Lower lobe of right lung (tissue), 2 donors: ENCODE measurements at regions not wholly inside any gene's neighbourhood (a gene's known extent, or its start where the extent isn't known, plus 50 kb on each side); places are given as distances from the start of the nearest gene placed in this dataset.
"Not testable (repeated sequence)": the region's sequence is repeated elsewhere in the genome, so short reads cannot be mapped to it uniquely, and the experiment has no call there.

ENCODE experiments used
- ATAC-seq, 2 donors: fragments of 200-7000 bp; cut with Tn5 transposase; one replicate each; pipeline ENCODE4 v1.9.1; 2020 to 2022; ENCODE audit warnings: mild to moderate bottlenecking in 2 of 2, moderate library complexity in 2 of 2
- DNase-seq: peaks from one replicate; pipeline ENCODE4 v3.0.0-alpha.2; 2020
- H3K27ac ChIP-seq: fragments of 200-600 bp; one replicate; pipeline ENCODE4 v1.8.0; 2022
- H3K27me3 ChIP-seq: fragments of 200-600 bp; one replicate; pipeline ENCODE4 v1.8.0; 2022; ENCODE audit warnings: low read depth
- H3K36me3 ChIP-seq: fragments of 200-600 bp; one replicate; pipeline ENCODE4 v1.8.0; 2022; ENCODE audit warnings: mild to moderate bottlenecking
- H3K4me1 ChIP-seq: fragments of 200-600 bp; one replicate; pipeline ENCODE4 v1.8.0; 2022
- H3K4me3 ChIP-seq: fragments of 200-600 bp; one replicate; pipeline ENCODE4 v1.8.0; 2022; ENCODE audit warnings: mild to moderate bottlenecking
- H3K9me3 ChIP-seq: fragments of 200-600 bp; one replicate; pipeline ENCODE4 v1.8.0; 2022
- intact Hi-C: fragments of 100-400 bp; cut with DNase I; formaldehyde crosslinking; loops from one replicate; pipeline ENCODE4 v1.11.0; 2022
- TF ChIP-seq, protein P1 (sequence below): fragments of 200-600 bp; IDR thresholded peaks from one replicate; pipeline ENCODE4 v1.8.0; 2022; ENCODE audit warnings: antibody characterized with exemption, mild to moderate bottlenecking
- donor health status: DM: no; HTN: yes; CAD: no; lungs with severe emphysema.

DNA sequence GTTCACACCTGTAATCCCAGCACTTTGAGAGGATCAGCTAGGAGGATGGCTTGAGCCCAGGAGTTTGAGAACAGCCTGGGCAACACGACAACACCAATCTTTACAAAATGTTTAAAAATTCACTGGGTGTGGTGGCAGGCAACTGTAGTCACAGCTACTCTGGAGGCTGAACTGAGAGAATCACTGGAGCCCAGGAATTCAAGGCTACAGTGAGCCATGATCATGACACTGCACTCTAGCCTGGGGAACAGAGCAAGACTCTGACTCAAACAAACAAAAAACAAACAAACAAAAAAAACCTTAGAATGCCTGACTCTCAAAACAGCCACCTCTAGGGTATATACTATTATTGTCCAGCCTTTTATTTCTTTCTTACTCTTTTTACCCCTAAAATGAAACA, 56.5 kb upstream of the PAPSS2 start:
- Histone ChIP-seq H3K36me3 (no peaks in the 10 kb centered on the region), H3K4me3 (no peak overlapping the region), H3K27me3 (no peaks in the 10 kb centered on the region), H3K9me3 (no peaks in the 10 kb centered on the region), H3K4me1 (peaks cover 9% of the 10 kb centered on the region), H3K27ac (no peak overlapping the region)
- intact Hi-C loops = no loop called here
- no peak for DNase-seq
- no peak for ATAC-seq
- TF ChIP-seq, protein P1, sequence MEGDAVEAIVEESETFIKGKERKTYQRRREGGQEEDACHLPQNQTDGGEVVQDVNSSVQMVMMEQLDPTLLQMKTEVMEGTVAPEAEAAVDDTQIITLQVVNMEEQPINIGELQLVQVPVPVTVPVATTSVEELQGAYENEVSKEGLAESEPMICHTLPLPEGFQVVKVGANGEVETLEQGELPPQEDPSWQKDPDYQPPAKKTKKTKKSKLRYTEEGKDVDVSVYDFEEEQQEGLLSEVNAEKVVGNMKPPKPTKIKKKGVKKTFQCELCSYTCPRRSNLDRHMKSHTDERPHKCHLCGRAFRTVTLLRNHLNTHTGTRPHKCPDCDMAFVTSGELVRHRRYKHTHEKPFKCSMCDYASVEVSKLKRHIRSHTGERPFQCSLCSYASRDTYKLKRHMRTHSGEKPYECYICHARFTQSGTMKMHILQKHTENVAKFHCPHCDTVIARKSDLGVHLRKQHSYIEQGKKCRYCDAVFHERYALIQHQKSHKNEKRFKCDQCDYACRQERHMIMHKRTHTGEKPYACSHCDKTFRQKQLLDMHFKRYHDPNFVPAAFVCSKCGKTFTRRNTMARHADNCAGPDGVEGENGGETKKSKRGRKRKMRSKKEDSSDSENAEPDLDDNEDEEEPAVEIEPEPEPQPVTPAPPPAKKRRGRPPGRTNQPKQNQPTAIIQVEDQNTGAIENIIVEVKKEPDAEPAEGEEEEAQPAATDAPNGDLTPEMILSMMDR = no peak

DNA sequence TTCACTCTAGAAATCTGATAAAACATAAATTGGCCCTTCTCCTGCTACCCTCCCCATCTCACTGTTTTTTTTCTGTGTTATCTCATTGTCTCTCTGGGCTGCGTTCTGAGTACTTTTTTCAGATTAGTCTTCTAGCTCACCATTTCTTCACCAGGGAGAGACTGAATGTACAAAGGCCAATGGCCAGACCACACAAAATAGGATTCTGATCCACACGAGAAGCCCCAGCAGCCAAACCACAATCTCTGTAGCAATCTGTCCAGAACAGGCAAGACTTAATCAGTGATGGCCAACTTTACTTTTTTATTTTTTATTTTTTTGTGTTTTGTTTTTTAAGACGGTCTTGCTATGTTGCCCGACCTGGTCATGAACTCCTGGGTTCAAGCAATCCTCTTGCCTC, 55.9 kb upstream of the PAPSS2 start:
- Histone ChIP-seq H3K9me3 (no peaks in the 10 kb centered on the region), H3K27ac (no peak overlapping the region), H3K36me3 (no peaks in the 10 kb centered on the region), H3K27me3 (no peaks in the 10 kb centered on the region), H3K4me3 (no peak overlapping the region), H3K4me1 (peaks cover 9% of the 10 kb centered on the region)
- ATAC-seq (no peak), DNase-seq (no peak)
- intact Hi-C loops = no loop called here
- TF ChIP-seq, protein P1 = no peak

DNA sequence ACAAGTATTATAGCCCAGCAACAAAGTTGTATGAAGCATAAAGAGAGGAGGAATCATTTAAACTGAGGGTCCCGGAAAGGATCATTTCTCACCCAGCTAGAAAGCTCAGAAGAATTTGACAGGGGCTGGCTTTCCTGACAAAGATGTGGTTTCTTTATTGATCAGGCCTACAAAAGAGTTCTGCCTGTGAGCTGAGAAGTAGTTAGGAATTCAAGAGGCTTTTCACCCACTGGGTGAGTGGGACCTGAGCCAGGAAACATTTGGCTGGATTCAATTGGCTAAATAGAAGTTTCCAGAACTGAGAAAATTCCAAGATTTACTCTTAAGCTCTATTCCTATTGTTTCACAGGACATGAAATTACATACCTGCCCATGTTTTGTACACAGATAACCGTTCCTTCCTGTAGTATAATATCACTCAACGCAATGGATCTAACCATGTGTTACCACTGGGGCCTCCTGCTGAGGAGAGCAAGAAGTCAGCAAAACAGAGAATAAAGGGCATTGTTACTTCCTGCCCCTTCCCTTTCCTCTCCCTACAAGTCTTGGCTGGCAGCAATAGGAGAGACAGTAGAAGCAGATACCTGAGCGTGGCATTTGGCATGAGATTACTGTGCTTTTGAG, 53.9 kb upstream of the PAPSS2 start:
- Histone ChIP-seq H3K27ac (peak overlapping the region; percentile 51), H3K9me3 (no peaks in the 10 kb centered on the region), H3K4me3 (no peak overlapping the region), H3K4me1 (peaks cover 9% of the 10 kb centered on the region), H3K36me3 (no peaks in the 10 kb centered on the region), H3K27me3 (no peaks in the 10 kb centered on the region)
- DNase-seq = no peak
- intact Hi-C loops = no loop called here
- no peak for ATAC-seq
- TF ChIP-seq, protein P1 = no peak

DNA sequence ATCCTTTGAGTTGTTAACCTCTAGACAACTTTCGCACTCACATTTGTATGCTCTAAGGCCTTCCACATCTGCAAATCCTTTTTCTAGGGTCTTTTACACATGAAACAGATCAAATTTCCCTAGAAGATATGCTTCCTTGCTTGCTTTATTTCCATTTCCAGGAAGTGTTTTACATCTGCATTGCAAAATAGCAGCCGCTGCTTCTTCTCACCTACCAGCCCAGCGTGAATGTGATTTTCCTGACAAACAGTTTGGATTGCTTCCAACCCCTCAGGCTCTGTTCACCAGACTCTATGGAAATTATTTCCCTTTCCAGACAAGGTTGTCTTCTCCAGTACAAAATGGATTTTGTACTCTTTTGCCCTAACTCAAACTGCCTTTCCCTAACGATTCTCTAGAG, 50.9 kb upstream of the PAPSS2 start:
- H3K9me3 ChIP-seq = no peaks in the 10 kb centered on the region
- TF ChIP-seq, protein P1 = no peak
- intact Hi-C loops = no loop called here
- H3K27me3 ChIP-seq = no peaks in the 10 kb centered on the region
- no peak overlapping the region for H3K27ac ChIP-seq
- no peak for DNase-seq
- H3K36me3 ChIP-seq = no peaks in the 10 kb centered on the region
- peaks cover 9% of the 10 kb centered on the region for H3K4me1 ChIP-seq
- peak in 1 of 2 donors; percentile 44 for ATAC-seq
- no peak overlapping the region for H3K4me3 ChIP-seq

DNA sequence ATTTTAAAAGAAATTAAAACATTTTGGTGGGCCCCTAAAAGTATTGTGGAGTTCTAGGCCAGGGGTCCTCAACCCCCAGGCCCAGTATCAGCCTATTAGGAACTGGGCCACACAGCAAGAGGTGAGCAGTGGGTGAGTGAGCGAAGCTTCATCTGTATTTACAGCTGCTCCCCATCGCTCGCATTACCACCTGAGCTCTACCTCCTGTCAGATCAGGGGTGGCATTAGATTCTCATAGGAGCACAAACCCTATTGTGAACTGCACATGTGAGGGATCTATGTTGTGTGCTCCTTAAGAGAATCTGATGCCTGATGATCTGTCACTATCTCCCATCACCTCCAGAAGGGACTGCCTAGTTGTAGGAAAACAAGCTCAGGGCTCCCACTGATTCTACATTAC, 50.1 kb upstream of the PAPSS2 start:
- H3K27ac ChIP-seq, H3K27me3 ChIP-seq, H3K4me3 ChIP-seq, H3K36me3 ChIP-seq, H3K9me3 ChIP-seq, H3K4me1 ChIP-seq, DNase-seq, ATAC-seq, intact Hi-C loops: not testable (repeated sequence)
